HG02610 (cell line): ENCODE measurements at regions not wholly inside any gene's neighbourhood (a gene's known extent, or its start where the extent isn't known, plus 50 kb on each side); places are given as distances from the start of the nearest gene placed in this dataset.

Experiments
- ATAC-seq: cut with Tn5 transposase; IDR thresholded peaks from one replicate; pipeline ENCODE4 v1.9.1; 2021; ENCODE audit warnings: mild to moderate bottlenecking, moderate library complexity; ENCODE audit not compliant: unreplicated experiment

- no peak for ATAC-seq
Measured at GRCh38 chr6:15882345-15882744, 219.5 kb upstream of the DTNBP1 start.

DNA sequence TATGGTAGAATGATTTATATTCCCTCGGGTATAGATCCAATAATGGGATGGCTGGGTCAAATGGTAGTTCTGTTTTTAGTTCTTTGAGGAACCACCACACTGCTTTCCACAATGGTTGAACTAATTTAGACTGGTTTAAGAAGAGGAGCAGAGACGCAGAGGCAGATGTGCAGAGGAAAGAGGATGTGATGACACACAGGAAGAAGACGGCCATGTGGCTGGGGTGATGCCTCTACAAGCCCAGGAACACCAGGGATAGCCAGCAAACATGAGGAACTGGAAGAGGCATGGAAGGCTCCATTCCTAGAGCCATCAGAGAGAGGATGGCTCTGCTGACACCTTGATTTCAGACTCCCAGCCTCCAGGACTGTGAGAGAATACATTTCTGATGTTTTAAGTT lies 218.3 kb upstream of the DTNBP1 start:
- ATAC-seq, result no peak

DNA sequence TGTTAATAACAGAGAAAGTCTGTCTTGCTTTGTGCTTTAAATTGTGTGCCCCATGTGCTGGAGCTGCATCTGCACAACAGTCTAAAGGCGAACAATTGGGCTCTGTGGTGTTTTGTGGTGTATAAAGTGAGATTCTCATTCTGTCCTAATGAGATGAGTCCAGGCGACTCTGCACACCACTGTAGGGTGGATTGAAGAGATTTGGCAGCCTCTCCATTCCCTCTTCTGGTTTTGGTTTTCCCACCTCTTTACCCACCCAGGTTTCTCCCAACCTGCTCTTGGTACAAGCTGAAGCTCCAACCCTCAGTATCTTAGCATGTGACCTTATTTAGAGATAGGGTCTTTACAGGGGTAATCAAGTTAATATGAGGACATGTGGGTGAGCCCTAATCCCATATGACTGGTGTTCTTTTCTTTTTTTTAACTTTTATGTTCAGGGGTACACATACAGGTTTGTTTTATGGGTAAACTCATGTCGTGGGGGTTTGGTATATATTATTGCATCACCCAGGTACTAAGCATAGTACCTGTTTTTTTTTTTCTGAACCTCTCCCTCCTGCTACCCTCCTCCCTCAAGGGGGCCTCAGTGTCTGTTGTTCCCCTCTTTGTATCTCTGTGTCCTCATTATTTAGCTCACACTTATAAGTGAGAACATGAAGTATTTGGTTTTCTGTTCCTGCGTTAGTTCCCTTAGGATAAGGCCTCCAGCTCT lies 217.6 kb upstream of the DTNBP1 start:
- ATAC-seq, result no peak

GRCh38 chr6:15879371-15880261 lies 216.8 kb upstream of the DTNBP1 start:
- ATAC-seq, result peak; percentile 41

- ATAC-seq, result no peak
Measured at GRCh38 chr6:15877231-15877630, 214.4 kb upstream of the DTNBP1 start.

DNA sequence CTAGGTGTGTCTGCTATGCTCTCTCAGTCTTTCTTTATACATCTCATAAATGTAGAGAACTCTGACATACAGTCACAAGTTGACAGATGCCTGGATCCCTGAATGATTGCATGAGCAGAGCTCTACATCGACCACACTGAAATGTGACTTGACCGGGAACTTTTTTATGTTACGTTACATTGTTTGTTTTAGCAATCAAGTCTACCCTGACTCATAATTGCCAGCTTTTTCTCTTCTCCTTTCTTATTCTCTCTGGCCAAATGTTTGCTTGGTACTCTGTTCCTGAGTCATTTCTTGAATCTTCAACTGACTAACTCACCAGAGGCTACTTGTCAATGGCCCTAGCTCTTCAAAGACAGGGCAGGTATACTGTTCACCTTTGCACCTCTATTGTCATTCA lies 213.6 kb upstream of the DTNBP1 start:
- peak; percentile 87 for ATAC-seq

GRCh38 chr6:15875797-15876196 lies 213.0 kb upstream of the DTNBP1 start:
- ATAC-seq, result no peak

GRCh38 chr6:15874821-15875220 lies 212.0 kb upstream of the DTNBP1 start:
- no peak for ATAC-seq

- no peak for ATAC-seq
Measured at GRCh38 chr6:15874326-15874725, 211.5 kb upstream of the DTNBP1 start.

GRCh38 chr6:15872241-15873103 lies 209.6 kb upstream of the DTNBP1 start:
- no peak for ATAC-seq

GRCh38 chr6:15871276-15871675 lies 208.4 kb upstream of the DTNBP1 start:
- ATAC-seq, result no peak

DNA sequence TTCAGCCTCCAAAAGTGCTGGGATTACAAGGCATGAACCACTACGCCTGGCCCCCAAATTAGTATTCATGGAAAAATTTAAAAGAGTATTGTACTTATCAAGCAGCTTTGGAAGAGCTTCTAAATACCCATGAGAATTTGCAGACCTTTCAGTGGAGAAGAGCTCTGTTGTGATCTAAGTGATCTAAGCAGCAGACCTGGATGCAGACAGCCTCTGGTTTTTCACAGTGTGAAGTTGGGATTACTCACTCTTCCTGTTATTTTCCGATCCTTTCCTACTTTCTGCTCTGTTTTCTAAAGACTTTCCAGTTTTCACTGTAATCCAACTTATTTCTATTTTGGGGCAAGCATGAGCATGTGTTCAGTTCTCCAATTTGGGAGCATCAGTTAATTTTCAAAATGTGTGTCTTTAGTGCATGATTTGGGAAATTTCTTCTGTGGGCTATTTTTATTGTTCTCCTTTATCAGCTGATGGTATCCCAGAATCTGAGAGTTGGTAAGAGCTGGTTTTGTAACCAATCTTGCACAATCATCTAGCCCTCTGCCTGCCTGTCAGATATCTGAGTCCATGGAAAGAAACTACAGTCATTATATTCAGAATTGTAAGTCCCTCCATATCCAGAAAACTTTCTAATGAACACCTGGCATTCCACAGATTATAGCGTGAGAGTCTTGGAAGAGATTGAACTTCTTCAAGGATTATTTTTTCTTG lies 207.7 kb upstream of the DTNBP1 start:
- no peak for ATAC-seq

GRCh38 chr6:15864708-15865062 lies 201.9 kb upstream of the DTNBP1 start:
- no peak for ATAC-seq

GRCh38 chr6:15864038-15864707 lies 201.3 kb upstream of the DTNBP1 start:
- no peak for ATAC-seq

DNA sequence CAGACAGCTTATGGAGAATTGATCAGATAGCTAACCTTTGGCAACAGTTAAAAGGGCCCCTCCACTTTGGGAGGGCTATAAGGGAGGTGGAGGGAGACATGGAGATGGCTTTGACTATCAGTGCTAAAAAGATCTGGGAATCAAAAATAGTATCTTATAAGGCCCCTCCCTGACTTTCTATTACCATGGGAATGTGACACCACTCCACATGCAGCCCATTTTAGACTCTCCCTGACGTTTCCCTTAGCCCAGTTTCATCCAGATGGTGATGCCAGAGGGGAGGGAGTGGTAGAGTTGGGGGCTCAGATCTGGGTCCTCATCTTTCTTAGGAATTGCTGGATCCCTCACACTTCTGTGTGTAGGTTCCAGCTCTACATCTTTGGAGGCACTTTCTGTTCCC lies 200.0 kb upstream of the DTNBP1 start:
- ATAC-seq, result no peak

DNA sequence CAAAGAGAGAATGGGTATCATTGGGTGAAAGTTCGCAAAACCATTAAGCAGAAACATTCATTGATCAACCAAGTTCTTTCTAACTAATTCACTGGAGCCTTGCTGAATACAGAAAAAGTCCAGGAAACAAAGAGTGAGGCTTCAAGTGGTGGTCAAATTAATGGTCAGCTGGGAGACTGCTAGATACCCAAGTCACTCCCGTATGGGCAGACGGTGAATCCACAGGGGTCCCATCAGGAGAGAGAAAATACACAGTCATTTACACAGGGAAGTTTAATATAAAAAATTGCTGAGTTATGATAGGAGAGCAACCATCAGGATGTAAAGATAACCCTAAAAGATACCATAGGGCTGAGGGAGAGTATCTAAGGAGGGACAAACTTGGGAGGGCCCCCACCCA lies 198.7 kb upstream of the DTNBP1 start:
- no peak for ATAC-seq

GRCh38 chr6:15854826-15855710 lies 192.2 kb upstream of the DTNBP1 start:
- no peak for ATAC-seq

DNA sequence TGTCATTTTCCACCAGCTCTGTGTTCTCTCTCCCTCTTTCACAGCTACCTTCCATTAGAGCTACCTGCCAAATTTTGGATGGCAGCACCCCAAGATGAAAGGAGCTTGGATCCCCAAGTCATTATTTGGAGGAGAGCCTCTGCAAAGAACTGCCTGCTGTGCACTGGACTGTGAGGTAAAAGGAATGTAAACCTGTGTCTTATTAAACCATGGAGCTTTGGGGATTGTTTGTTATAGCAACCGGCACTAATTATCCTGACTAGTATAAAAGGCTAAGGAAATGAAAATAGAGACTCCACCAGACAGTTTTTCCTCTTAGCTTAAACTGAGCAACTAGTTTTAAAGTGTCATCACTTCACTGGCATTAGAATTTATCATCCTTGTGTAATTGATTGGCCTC lies 191.6 kb upstream of the DTNBP1 start:
- no peak for ATAC-seq

- ATAC-seq, result no peak
Measured at GRCh38 chr6:15853259-15853658, 190.4 kb upstream of the DTNBP1 start.
